Fibroblast of peridontal ligament (primary cell): ENCODE measurements at regions not wholly inside any gene's neighbourhood (a gene's known extent, or its start where the extent isn't known, plus 50 kb on each side); places are given as distances from the start of the nearest gene placed in this dataset.
"Not testable (repeated sequence)": the region's sequence is repeated elsewhere in the genome, so short reads cannot be mapped to it uniquely, and the experiment has no call there.

Experiments used
- DNase-seq: peaks from one replicate; pipeline ENCODE4 v3.0.0-alpha.2; 2010; ENCODE audit errors: extremely low read depth

- no peak for DNase-seq
Observed at GRCh38 chr6:164827537-164827936, 481.9 kb downstream of the C6orf118 start.

GRCh38 chr6:164826831-164827468 lies 482.5 kb downstream of the C6orf118 start:
- no peak for DNase-seq

- DNase-seq = no peak
Observed at GRCh38 chr6:164825386-164825785, 484.0 kb downstream of the C6orf118 start.

GRCh38 chr6:164817662-164818061 lies 491.7 kb downstream of the C6orf118 start:
- DNase-seq = no peak

GRCh38 chr6:164812706-164813105 lies 496.7 kb downstream of the C6orf118 start:
- DNase-seq = no peak

GRCh38 chr6:164807125-164807524 lies 502.3 kb downstream of the C6orf118 start:
- no peak for DNase-seq

- DNase-seq = no peak
Observed at GRCh38 chr6:164795056-164795815, 514.2 kb downstream of the C6orf118 start.

GRCh38 chr6:164792666-164793065 lies 516.7 kb downstream of the C6orf118 start:
- DNase-seq = no peak

- no peak for DNase-seq
Observed at GRCh38 chr6:164791498-164791897, 517.9 kb downstream of the C6orf118 start.

GRCh38 chr6:164763788-164764187 lies 545.6 kb downstream of the C6orf118 start:
- DNase-seq = no peak

- no peak for DNase-seq
Observed at GRCh38 chr6:164757451-164757850, 552.0 kb downstream of the C6orf118 start.

GRCh38 chr6:164756723-164757122 lies 552.7 kb downstream of the C6orf118 start:
- DNase-seq = no peak

- no peak for DNase-seq
Observed at GRCh38 chr6:164756142-164756541, 553.3 kb downstream of the C6orf118 start.

- no peak for DNase-seq
Observed at GRCh38 chr6:164753517-164753916, 555.9 kb downstream of the C6orf118 start.

GRCh38 chr6:164751395-164751794 lies 558.0 kb downstream of the C6orf118 start:
- no peak for DNase-seq

- no peak for DNase-seq
Observed at GRCh38 chr6:164750128-164750527, 559.3 kb downstream of the C6orf118 start.

GRCh38 chr6:164749221-164750064 lies 560.0 kb downstream of the C6orf118 start:
- DNase-seq = no peak

GRCh38 chr6:164744301-164744700 lies 565.1 kb downstream of the C6orf118 start:
- no peak for DNase-seq

- DNase-seq = no peak
Observed at GRCh38 chr6:164741938-164742451, 567.4 kb downstream of the C6orf118 start.

- not testable (repeated sequence) for DNase-seq
Observed at GRCh38 chr6:164736090-164736489, 573.3 kb downstream of the C6orf118 start.

- DNase-seq = no peak
Observed at GRCh38 chr6:164731539-164731938, 577.9 kb downstream of the C6orf118 start.

- DNase-seq = no peak
Observed at GRCh38 chr6:164721460-164721859, 587.9 kb downstream of the C6orf118 start.
